ENCODE measurements at regions not wholly inside any gene's neighbourhood (a gene's known extent, or its start where the extent isn't known, plus 50 kb on each side); places are given as distances from the start of the nearest gene placed in this dataset.

GRCh38 chr12:76698966-76699365 is 64.9 kb upstream of the ZDHHC17 start:
- ChIA-PET RAD21 (ENCODE audit: unreplicated experiment) (no interaction called here), CTCF (no interaction called here), POLR2A (no interaction called here), SMC1A (ENCODE audit: uncharacterized antibody, unreplicated experiment) (interaction anchor here (2.0 kb wide), 1 partner anchor 10 kb away, joined by 6 read pairs; no protein-coding TSS in a partner anchor)
- H4K20me1 ChIP-seq (ENCODE audit: control insufficient read depth, insufficient read depth) = no peaks in the 10 kb centered on the region
- H3K4me1 ChIP-seq (ENCODE audit: control insufficient read depth, insufficient read depth, low read length) = no peaks in the 10 kb centered on the region
- no peak for DNase-seq (ENCODE audit: low read depth, low spot score)
- H2AFZ ChIP-seq (ENCODE audit: control insufficient read depth, low read depth, low read length) = no peak overlapping the region
- WGBS (ENCODE audit: insufficient coverage, insufficient replicate concordance, low lambda C conversion rate, missing lambda C conversion rate) = 49% methylated on average over 7 of the region's 7 CpGs
- no peak for TF ChIP-seq NFYA (IDR thresholded peaks at IDR 0.05; ENCODE audit: borderline replicate concordance, low read depth, low read length)
- TF ChIP-seq PAX8 (IDR thresholded peaks at IDR 0.05) = no peak
- no peak overlapping the region for H3K4me3 ChIP-seq
- no peak overlapping the region for H3K9ac ChIP-seq (ENCODE audit: control insufficient read depth, insufficient read depth, low read length)
- H3K27me3 ChIP-seq (replicated peaks in 1 of 2; ENCODE audit: control insufficient read depth in 2 of 2, insufficient read depth in 2 of 2, low read length in 1 of 2) = no peaks in the 10 kb centered on the region; a peak in 1 of 4 replicates
- no peak overlapping the region for H3K4me2 ChIP-seq (ENCODE audit: control insufficient read depth, insufficient read depth)
- H3K27ac ChIP-seq (ENCODE audit: control insufficient read depth, insufficient read depth) = no peak overlapping the region
- ATAC-seq = no peak
- no peak for FAIRE-seq
- no peaks in the 10 kb centered on the region for H3K36me3 ChIP-seq (ENCODE audit: control insufficient read depth in 2 of 2, insufficient read depth in 2 of 2, low read length in 1 of 2)
- in situ Hi-C loops (cut with MboI) = no loop called here
- H3K79me2 ChIP-seq (ENCODE audit: control insufficient read depth, insufficient read depth, low read length) = no peaks in the 10 kb centered on the region
- H3K9me3 ChIP-seq (replicated peaks; ENCODE audit: control insufficient read depth, insufficient read depth, low read length) = no peaks in the 10 kb centered on the region
- intact Hi-C loops (cut with micrococcal nuclease; ENCODE audit: unreplicated experiment) = no loop called here
- BruUV-seq (replicated peaks) = no TSS peak

GRCh38 chr12:76701690-76702089 is 62.2 kb upstream of the ZDHHC17 start:
- Histone ChIP-seq H3K4me1 (ENCODE audit: control insufficient read depth, insufficient read depth, low read length) (no peaks in the 10 kb centered on the region), H3K9me3 (replicated peaks; ENCODE audit: control insufficient read depth, insufficient read depth, low read length) (no peaks in the 10 kb centered on the region), H3K36me3 (ENCODE audit: control insufficient read depth in 2 of 2, insufficient read depth in 2 of 2, low read length in 1 of 2) (no peaks in the 10 kb centered on the region), H3K9ac (ENCODE audit: control insufficient read depth, insufficient read depth, low read length) (no peak overlapping the region), H4K20me1 (ENCODE audit: control insufficient read depth, insufficient read depth) (no peaks in the 10 kb centered on the region), H3K27ac (ENCODE audit: control insufficient read depth, insufficient read depth) (no peak overlapping the region), H2AFZ (ENCODE audit: control insufficient read depth, low read depth, low read length) (no peak overlapping the region), H3K4me3 (no peak overlapping the region), H3K4me2 (ENCODE audit: control insufficient read depth, insufficient read depth) (no peak overlapping the region), H3K79me2 (ENCODE audit: control insufficient read depth, insufficient read depth, low read length) (no peaks in the 10 kb centered on the region), H3K27me3 (replicated peaks in 1 of 2; ENCODE audit: control insufficient read depth in 2 of 2, insufficient read depth in 2 of 2, low read length in 1 of 2) (no peaks in the 10 kb centered on the region; a peak in 1 of 4 replicates)
- intact Hi-C loops (cut with micrococcal nuclease; ENCODE audit: unreplicated experiment) (no loop called here), in situ Hi-C loops (cut with MboI) (no loop called here)
- ChIA-PET POLR2A (no interaction called here), SMC1A (ENCODE audit: uncharacterized antibody, unreplicated experiment) (interaction anchor here (1.4 to 1.8 kb wide), 2 partner anchors 10 to 89 kb away, joined by 4 read pairs; no protein-coding TSS in a partner anchor), RAD21 (ENCODE audit: unreplicated experiment) (no interaction called here), CTCF (interaction anchor here (1.0 kb wide), 1 partner anchor 10 kb away, joined by 3 read pairs; no protein-coding TSS in a partner anchor)
- WGBS (ENCODE audit: insufficient coverage, insufficient replicate concordance, low lambda C conversion rate, missing lambda C conversion rate) = 86% methylated on average over 1 of the region's 1 CpG
- BruUV-seq (replicated peaks) = no TSS peak
- ATAC-seq (no peak), FAIRE-seq (no peak), DNase-seq (ENCODE audit: low read depth, low spot score) (no peak)
- TF ChIP-seq USF2 (IDR thresholded peaks at IDR 0.05; ENCODE audit: borderline replicate concordance, low read depth, low read length) (no peak), RCOR1 (conservative IDR thresholded peaks at IDR 0.05; ENCODE audit: low read depth, low read length) (no peak), STAT1 (conservative IDR thresholded peaks at IDR 0.05) (no peak), MYC (IDR thresholded peaks at IDR 0.05; ENCODE audit: insufficient read depth, insufficient read length, insufficient replicate concordance, low read length, severe bottlenecking) (no peak), ASH2L (IDR thresholded peaks at IDR 0.05; ENCODE audit: borderline replicate concordance, low read depth) (no peak), MAX (IDR thresholded peaks at IDR 0.05; ENCODE audit: low read depth, low read length) (no peak), MEF2B (IDR thresholded peaks at IDR 0.05; ENCODE audit: partially characterized antibody, poor library complexity, severe bottlenecking) (no peak)
